ENCODE measurements at regions not wholly inside any gene's neighbourhood (a gene's known extent, or its start where the extent isn't known, plus 50 kb on each side); places are given as distances from the start of the nearest gene placed in this dataset.

GRCh38 chr5:167877924-167878323 lies 413.5 kb upstream of the WWC1 start:
- DNase-seq (no peak), ATAC-seq (no peak)
- Mint-ChIP-seq H3K27me3 (no peaks in the 10 kb centered on the region), H3K27ac (no peak overlapping the region), H3K36me3 (ENCODE audit: low read depth) (no peaks in the 10 kb centered on the region), H3K9me3 (ENCODE audit: low read depth) (peaks cover 2% of the 10 kb centered on the region), H3K4me1 (no peaks in the 10 kb centered on the region), H3K4me3 (no peak overlapping the region)
- ChIA-PET POLR2A (no interaction called here), CTCF (no interaction called here)
- intact Hi-C loops (cut with DNase I, micrococcal nuclease), result no loop called here

- no peaks in the 10 kb centered on the region for H3K27me3 Mint-ChIP-seq
- no peaks in the 10 kb centered on the region for H3K36me3 Mint-ChIP-seq (ENCODE audit: low read depth)
- no peaks in the 10 kb centered on the region for H3K4me1 Mint-ChIP-seq
- H3K9me3 Mint-ChIP-seq (ENCODE audit: low read depth), result peaks cover under 1% of the 10 kb centered on the region
- intact Hi-C loops (cut with DNase I, micrococcal nuclease), result no loop called here
- ATAC-seq (no peak), DNase-seq (no peak)
- H3K27ac Mint-ChIP-seq, result no peak overlapping the region
- H3K4me3 Mint-ChIP-seq, result no peak overlapping the region
- POLR2A ChIA-PET, result no interaction called here
- CTCF ChIA-PET, result no interaction called here
Observed at GRCh38 chr5:167880420-167880819, 411.0 kb upstream of the WWC1 start.

GRCh38 chr5:167881041-167881440 lies 410.4 kb upstream of the WWC1 start:
- no peaks in the 10 kb centered on the region for H3K36me3 Mint-ChIP-seq (ENCODE audit: low read depth)
- no peaks in the 10 kb centered on the region for H3K4me1 Mint-ChIP-seq
- H3K4me3 Mint-ChIP-seq, result no peak overlapping the region
- intact Hi-C loops (cut with DNase I, micrococcal nuclease), result no loop called here
- no peak for ATAC-seq
- no peaks in the 10 kb centered on the region for H3K9me3 Mint-ChIP-seq (ENCODE audit: low read depth)
- H3K27ac Mint-ChIP-seq, result no peak overlapping the region
- ChIA-PET CTCF (no interaction called here), POLR2A (no interaction called here)
- no peaks in the 10 kb centered on the region for H3K27me3 Mint-ChIP-seq
- no peak for DNase-seq

- Mint-ChIP-seq H3K27ac (no peak overlapping the region), H3K4me1 (no peaks in the 10 kb centered on the region), H3K4me3 (no peak overlapping the region), H3K36me3 (ENCODE audit: low read depth) (no peaks in the 10 kb centered on the region), H3K27me3 (no peaks in the 10 kb centered on the region), H3K9me3 (ENCODE audit: low read depth) (no peaks in the 10 kb centered on the region)
- ChIA-PET CTCF (no interaction called here), POLR2A (no interaction called here)
- intact Hi-C loops (cut with DNase I, micrococcal nuclease), result no loop called here
- ATAC-seq (no peak), DNase-seq (no peak)
Observed at GRCh38 chr5:167886196-167886595, 405.2 kb upstream of the WWC1 start.

- no peaks in the 10 kb centered on the region for H3K9me3 Mint-ChIP-seq (ENCODE audit: low read depth)
- H3K36me3 Mint-ChIP-seq (ENCODE audit: low read depth), result no peaks in the 10 kb centered on the region
- H3K4me3 Mint-ChIP-seq, result no peak overlapping the region
- H3K27me3 Mint-ChIP-seq, result no peaks in the 10 kb centered on the region
- ATAC-seq (no peak), DNase-seq (no peak)
- no peaks in the 10 kb centered on the region for H3K4me1 Mint-ChIP-seq
- H3K27ac Mint-ChIP-seq, result no peak overlapping the region
- CTCF ChIA-PET, result interaction anchor here (0.7 kb wide), 1 partner anchor 13 kb away, joined by 4 read pairs; no protein-coding TSS in a partner anchor
- intact Hi-C loops (cut with DNase I, micrococcal nuclease), result no loop called here
- POLR2A ChIA-PET, result no interaction called here
Observed at GRCh38 chr5:167888393-167888792, 403.1 kb upstream of the WWC1 start.

- intact Hi-C loops (cut with DNase I, micrococcal nuclease), result no loop called here
- CTCF ChIA-PET, result no interaction called here
- H3K27me3 Mint-ChIP-seq, result no peaks in the 10 kb centered on the region
Observed at GRCh38 chr5:167889276-167889675, 402.2 kb upstream of the WWC1 start.

GRCh38 chr5:167892352-167893115 lies 398.9 kb upstream of the WWC1 start:
- H3K27me3 Mint-ChIP-seq, result peaks cover 2% of the 10 kb centered on the region
- no peaks in the 10 kb centered on the region for H3K9me3 Mint-ChIP-seq (ENCODE audit: low read depth)
- ATAC-seq (no peak), DNase-seq (no peak)
- POLR2A ChIA-PET, result no interaction called here
- CTCF ChIA-PET, result no interaction called here
- intact Hi-C loops (cut with DNase I, micrococcal nuclease), result no loop called here
- H3K4me1 Mint-ChIP-seq, result no peaks in the 10 kb centered on the region
- no peaks in the 10 kb centered on the region for H3K36me3 Mint-ChIP-seq (ENCODE audit: low read depth)
- H3K27ac Mint-ChIP-seq, result no peak overlapping the region
- H3K4me3 Mint-ChIP-seq, result no peak overlapping the region

More at GRCh38 chr5:167889276-167889675, 402.2 kb upstream of the WWC1 start:
- no peaks in the 10 kb centered on the region for H3K4me1 Mint-ChIP-seq
- POLR2A ChIA-PET, result no interaction called here
- no peak for ATAC-seq
- no peaks in the 10 kb centered on the region for H3K9me3 Mint-ChIP-seq (ENCODE audit: low read depth)
- DNase-seq, result no peak
- no peaks in the 10 kb centered on the region for H3K36me3 Mint-ChIP-seq (ENCODE audit: low read depth)
- H3K4me3 Mint-ChIP-seq, result no peak overlapping the region
- no peak overlapping the region for H3K27ac Mint-ChIP-seq

- Mint-ChIP-seq H3K9me3 (ENCODE audit: low read depth) (no peaks in the 10 kb centered on the region), H3K4me1 (no peaks in the 10 kb centered on the region), H3K36me3 (ENCODE audit: low read depth) (no peaks in the 10 kb centered on the region), H3K4me3 (no peak overlapping the region), H3K27ac (no peak overlapping the region), H3K27me3 (peaks cover 2% of the 10 kb centered on the region)
- ATAC-seq (no peak), DNase-seq (no peak)
- ChIA-PET POLR2A (no interaction called here), CTCF (no interaction called here)
- intact Hi-C loops (cut with DNase I, micrococcal nuclease), result no loop called here
Observed at GRCh38 chr5:167893271-167893670, 398.2 kb upstream of the WWC1 start.

GRCh38 chr5:167894631-167895472 lies 396.6 kb upstream of the WWC1 start:
- intact Hi-C loops (cut with DNase I, micrococcal nuclease), result no loop called here
- no peaks in the 10 kb centered on the region for H3K36me3 Mint-ChIP-seq (ENCODE audit: low read depth)
- no peak for ATAC-seq
- no peak overlapping the region for H3K27ac Mint-ChIP-seq
- no peak for DNase-seq
- no peaks in the 10 kb centered on the region for H3K4me1 Mint-ChIP-seq
- CTCF ChIA-PET, result no interaction called here
- no peaks in the 10 kb centered on the region for H3K9me3 Mint-ChIP-seq (ENCODE audit: low read depth)
- H3K27me3 Mint-ChIP-seq, result peaks cover 2% of the 10 kb centered on the region
- POLR2A ChIA-PET, result no interaction called here
- no peak overlapping the region for H3K4me3 Mint-ChIP-seq

GRCh38 chr5:167895899-167896659 lies 395.4 kb upstream of the WWC1 start:
- H3K27ac Mint-ChIP-seq, result no peak overlapping the region
- POLR2A ChIA-PET, result no interaction called here
- CTCF ChIA-PET, result interaction anchor here (1.3 kb wide), 1 partner anchor 10 kb away, joined by 3 read pairs; no protein-coding TSS in a partner anchor

GRCh38 chr5:167896814-167897213 lies 394.6 kb upstream of the WWC1 start:
- CTCF ChIA-PET, result interaction anchor here (1.3 kb wide), 1 partner anchor 9 kb away, joined by 3 read pairs; no protein-coding TSS in a partner anchor
- H3K4me1 Mint-ChIP-seq, result no peaks in the 10 kb centered on the region
- peaks cover 2% of the 10 kb centered on the region for H3K27me3 Mint-ChIP-seq
- H3K4me3 Mint-ChIP-seq, result no peak overlapping the region
- ATAC-seq (no peak), DNase-seq (no peak)
- no peak overlapping the region for H3K27ac Mint-ChIP-seq
- no peaks in the 10 kb centered on the region for H3K9me3 Mint-ChIP-seq (ENCODE audit: low read depth)
- intact Hi-C loops (cut with DNase I, micrococcal nuclease), result no loop called here
- H3K36me3 Mint-ChIP-seq (ENCODE audit: low read depth), result no peaks in the 10 kb centered on the region
- POLR2A ChIA-PET, result no interaction called here

More at GRCh38 chr5:167895899-167896659, 395.4 kb upstream of the WWC1 start:
- intact Hi-C loops (cut with DNase I, micrococcal nuclease), result no loop called here
- DNase-seq (no peak), ATAC-seq (no peak)
- Mint-ChIP-seq H3K27me3 (peaks cover 2% of the 10 kb centered on the region), H3K36me3 (ENCODE audit: low read depth) (no peaks in the 10 kb centered on the region), H3K9me3 (ENCODE audit: low read depth) (no peaks in the 10 kb centered on the region), H3K4me1 (no peaks in the 10 kb centered on the region), H3K4me3 (no peak overlapping the region)
